T-cell (primary cell): ENCODE measurements at regions not wholly inside any gene's neighbourhood (a gene's known extent, or its start where the extent isn't known, plus 50 kb on each side); places are given as distances from the start of the nearest gene placed in this dataset.

ENCODE experiments used
- ATAC-seq, 4 experiments: fragments of 200-7000 bp in 3 of 4; fragments of 150-1000 bp in 1 of 4; cut with Tn5 transposase; replicated peaks in 1 of 4; 1 replicate in 3 of 4; 2 replicates in 1 of 4; pipeline ENCODE4 v1.10.0; 2021; ENCODE audit warnings: moderate library complexity in 3 of 4, mild to moderate bottlenecking in 2 of 4, moderate number of reproducible peaks in 1 of 4
- CTCF ChIA-PET, 2 donors: fragments of 300-600 bp; sonication (Branson Sonifier 250); formaldehyde crosslinking; loops; one replicate each; lab custom pipeline; 2022; ENCODE audit warnings: antibody characterized with exemption in 2 of 2; lab: Charles Lee
- POLR2A ChIA-PET, 2 donors: fragments of 300-600 bp; sonication (Branson Sonifier 250); formaldehyde crosslinking; loops; one replicate each; lab custom pipeline; 2022; ENCODE audit warnings: antibody characterized with exemption in 2 of 2; lab: Charles Lee
- DNase-seq, 35 experiments: peaks; one replicate each; pipeline versions ENCODE4 v3.0.0 to v3.0.0-alpha.2; 2013 to 2023
- H3K27ac ChIP-seq: one replicate; pipeline ENCODE4 v1.5.1; 2013; ENCODE audit warnings: low read length
- H3K27me3 ChIP-seq, 2 experiments: replicated peaks in 1 of 2; 1 replicate in 1 of 2; 2 replicates in 1 of 2; pipeline versions ENCODE4 v1.6.1 to v1.7.0; 2013; ENCODE audit warnings: low read length in 1 of 2, mixed read lengths in 1 of 2; ENCODE audit not compliant: control insufficient read depth in 2 of 2, insufficient read depth in 2 of 2; ENCODE audit errors: extremely low read depth in 1 of 2
- H3K36me3 ChIP-seq, 2 donors: 1 replicate in 1 of 2; 2 replicates in 1 of 2; pipeline versions ENCODE4 v1.6.1 to v1.7.0; 2013; ENCODE audit warnings: low read length in 1 of 2; ENCODE audit not compliant: control insufficient read depth in 2 of 2, insufficient read depth in 1 of 2; ENCODE audit errors: extremely low read depth in 1 of 2
- H3K4me1 ChIP-seq, 2 experiments: 1 replicate in 1 of 2; 2 replicates in 1 of 2; pipeline versions ENCODE4 v1.6.1 to v1.7.0; 2013; ENCODE audit warnings: low read length in 2 of 2, mixed read lengths in 1 of 2; ENCODE audit not compliant: insufficient read depth in 2 of 2, control insufficient read depth in 1 of 2; ENCODE audit errors: extremely low read depth in 1 of 2
- H3K4me3 ChIP-seq, 2 donors: 1 replicate in 1 of 2; 2 replicates in 1 of 2; pipeline versions ENCODE4 v1.5.1 to v1.7.0; 2013; ENCODE audit warnings: mild to moderate bottlenecking in 2 of 2, low read length in 1 of 2, moderate library complexity in 1 of 2; ENCODE audit not compliant: control insufficient read depth in 1 of 2; ENCODE audit errors: extremely low read depth in 1 of 2
- H3K9me3 ChIP-seq: 2 replicates; pipeline ENCODE4 v1.7.0; 2013
- H3K27ac Mint-ChIP-seq, 2 donors: one replicate each; pipeline ENCODE4 v1.8.0; 2020 to 2021; ENCODE audit warnings: mild to moderate bottlenecking in 2 of 2, mixed read lengths in 2 of 2
- H3K27me3 Mint-ChIP-seq, 2 donors: one replicate each; pipeline ENCODE4 v1.8.0; 2021 to 2022; ENCODE audit warnings: mixed read lengths in 2 of 2
- H3K36me3 Mint-ChIP-seq: one replicate; pipeline ENCODE4 v1.8.0; 2021; ENCODE audit warnings: mixed read lengths
- H3K4me1 Mint-ChIP-seq, 3 donors: one replicate each; pipeline ENCODE4 v1.8.0; 2020 to 2022; ENCODE audit warnings: mixed read lengths in 3 of 3, mild to moderate bottlenecking in 1 of 3
- H3K4me3 Mint-ChIP-seq, 3 donors: one replicate each; pipeline ENCODE4 v1.8.0; 2020 to 2022; ENCODE audit warnings: mild to moderate bottlenecking in 3 of 3, mixed read lengths in 3 of 3, moderate library complexity in 3 of 3
- H3K9me3 Mint-ChIP-seq, 3 donors: one replicate each; pipeline ENCODE4 v1.8.0; 2020 to 2022; ENCODE audit warnings: mixed read lengths in 3 of 3
- whole genome bisulfite sequencing: methylation state at CpG from one replicate; pipeline ENCODE4 v1.1.5; 2013; ENCODE audit warnings: missing lambda C conversion rate; ENCODE audit not compliant: insufficient coverage; 5-methylcytosine and 5-hydroxymethylcytosine counted together

GRCh38 chr6:169904051-169904922 is 152.9 kb downstream of the ERMARD start:
- ChIA-PET POLR2A (no interaction called here), CTCF (no interaction called here)
- H3K4me1 ChIP-seq, result no peaks in the 10 kb centered on the region
- no peaks in the 10 kb centered on the region for H3K9me3 Mint-ChIP-seq
- H3K4me3 ChIP-seq, result no peak overlapping the region
- H3K9me3 ChIP-seq, result no peaks in the 10 kb centered on the region
- no peak for ATAC-seq
- no peak overlapping the region for H3K4me3 Mint-ChIP-seq
- H3K36me3 ChIP-seq, result no peaks in the 10 kb centered on the region
- H3K36me3 Mint-ChIP-seq, result no peaks in the 10 kb centered on the region
- no peak overlapping the region for H3K27ac ChIP-seq
- no peaks in the 10 kb centered on the region for H3K4me1 Mint-ChIP-seq
- no peak for DNase-seq
- peaks cover 0 to 41% of the 10 kb centered on the region in 2 experiments for H3K27me3 ChIP-seq
- H3K27me3 Mint-ChIP-seq, result peaks cover 4 to 11% of the 10 kb centered on the region in 2 donors
- WGBS, result 87% methylated on average over 11 of the region's 18 CpGs
- no peak overlapping the region for H3K27ac Mint-ChIP-seq

GRCh38 chr6:169903122-169903521 is 151.7 kb downstream of the ERMARD start:
- H3K9me3 Mint-ChIP-seq, result peaks cover 0 to 4% (median 0%) of the 10 kb centered on the region in 3 donors
- H3K27ac Mint-ChIP-seq, result no peak overlapping the region
- H3K4me1 Mint-ChIP-seq, result no peaks in the 10 kb centered on the region
- no peak for DNase-seq
- Histone ChIP-seq H3K27ac (no peak overlapping the region), H3K36me3 (no peaks in the 10 kb centered on the region), H3K9me3 (no peaks in the 10 kb centered on the region), H3K4me1 (no peaks in the 10 kb centered on the region), H3K27me3 (peaks cover 0 to 37% of the 10 kb centered on the region in 2 experiments), H3K4me3 (no peak overlapping the region)
- CTCF ChIA-PET, result no interaction called here
- H3K27me3 Mint-ChIP-seq, result peaks cover 7 to 18% of the 10 kb centered on the region in 2 donors
- ATAC-seq, result no peak
- no peaks in the 10 kb centered on the region for H3K36me3 Mint-ChIP-seq
- no peak overlapping the region for H3K4me3 Mint-ChIP-seq
- 95% methylated on average over 18 of the region's 18 CpGs for WGBS
- POLR2A ChIA-PET, result no interaction called here

- no peaks in the 10 kb centered on the region for H3K36me3 Mint-ChIP-seq
- no peaks in the 10 kb centered on the region for H3K9me3 ChIP-seq
- no peaks in the 10 kb centered on the region for H3K4me1 Mint-ChIP-seq
- POLR2A ChIA-PET, result no interaction called here
- no peak for DNase-seq
- H3K36me3 ChIP-seq, result no peaks in the 10 kb centered on the region
- H3K9me3 Mint-ChIP-seq, result peaks cover 0 to 4% (median 0%) of the 10 kb centered on the region in 3 donors
- ATAC-seq, result no peak
- CTCF ChIA-PET, result no interaction called here
- H3K27me3 ChIP-seq, result peaks cover 0 to 39% of the 10 kb centered on the region in 2 experiments
- 83% methylated on average over 7 of the region's 10 CpGs for WGBS
- H3K27me3 Mint-ChIP-seq, result peaks cover 7 to 21% of the 10 kb centered on the region in 2 donors
- no peaks in the 10 kb centered on the region for H3K4me1 ChIP-seq
- no peak overlapping the region for H3K27ac Mint-ChIP-seq
- no peak overlapping the region for H3K27ac ChIP-seq
- no peak overlapping the region for H3K4me3 ChIP-seq
- H3K4me3 Mint-ChIP-seq, result no peak overlapping the region
Observed at GRCh38 chr6:169902604-169903003, 151.2 kb downstream of the ERMARD start.

GRCh38 chr6:169902070-169902469 is 150.6 kb downstream of the ERMARD start:
- ChIA-PET CTCF (no interaction called here), POLR2A (no interaction called here)
- no peak overlapping the region for H3K4me3 Mint-ChIP-seq
- H3K27ac Mint-ChIP-seq, result no peak overlapping the region
- H3K4me1 ChIP-seq, result no peaks in the 10 kb centered on the region
- no peaks in the 10 kb centered on the region for H3K4me1 Mint-ChIP-seq
- peaks cover 0 to 4% (median 0%) of the 10 kb centered on the region in 3 donors for H3K9me3 Mint-ChIP-seq
- ATAC-seq (no peak), DNase-seq (no peak)
- no peaks in the 10 kb centered on the region for H3K36me3 ChIP-seq
- no peaks in the 10 kb centered on the region for H3K36me3 Mint-ChIP-seq
- no peak overlapping the region for H3K4me3 ChIP-seq
- no peak overlapping the region for H3K27ac ChIP-seq
- H3K27me3 ChIP-seq, result peaks cover 0 to 42% of the 10 kb centered on the region in 2 experiments
- H3K9me3 ChIP-seq, result no peaks in the 10 kb centered on the region
- WGBS, result 100% methylated on average over 2 of the region's 2 CpGs
- H3K27me3 Mint-ChIP-seq, result peaks cover 7 to 20% of the 10 kb centered on the region in 2 donors

- WGBS, result 89% methylated on average over 20 of the region's 24 CpGs
- Histone ChIP-seq H3K27me3 (peaks cover 0 to 29% of the 10 kb centered on the region in 2 experiments), H3K4me1 (no peaks in the 10 kb centered on the region), H3K4me3 (no peak overlapping the region), H3K9me3 (no peaks in the 10 kb centered on the region), H3K27ac (no peak overlapping the region), H3K36me3 (no peaks in the 10 kb centered on the region)
- Mint-ChIP-seq H3K36me3 (no peaks in the 10 kb centered on the region), H3K4me3 (no peak overlapping the region), H3K27me3 (peaks cover 6 to 20% of the 10 kb centered on the region in 2 donors), H3K4me1 (no peaks in the 10 kb centered on the region), H3K9me3 (peaks cover 0 to 4% (median 0%) of the 10 kb centered on the region in 3 donors), H3K27ac (no peak overlapping the region)
- no peak for DNase-seq
- POLR2A ChIA-PET, result no interaction called here
- CTCF ChIA-PET, result no interaction called here
- no peak for ATAC-seq
Observed at GRCh38 chr6:169899481-169900145, 148.2 kb downstream of the ERMARD start.

- Mint-ChIP-seq H3K9me3 (peaks cover 0 to 4% (median 0%) of the 10 kb centered on the region in 3 donors), H3K27ac (no peak overlapping the region), H3K4me1 (no peaks in the 10 kb centered on the region), H3K27me3 (peaks cover 4 to 20% of the 10 kb centered on the region in 2 donors), H3K36me3 (no peaks in the 10 kb centered on the region), H3K4me3 (no peak overlapping the region)
- no peaks in the 10 kb centered on the region for H3K9me3 ChIP-seq
- 88% methylated on average over 34 of the region's 35 CpGs for WGBS
- no peak overlapping the region for H3K4me3 ChIP-seq
- DNase-seq (no peak), ATAC-seq (no peak)
- H3K27me3 ChIP-seq, result peaks cover 0 to 26% of the 10 kb centered on the region in 2 experiments
- POLR2A ChIA-PET, result no interaction called here
- CTCF ChIA-PET, result no interaction called here
- no peaks in the 10 kb centered on the region for H3K4me1 ChIP-seq
- H3K27ac ChIP-seq, result no peak overlapping the region
- no peaks in the 10 kb centered on the region for H3K36me3 ChIP-seq
Observed at GRCh38 chr6:169898788-169899480, 147.5 kb downstream of the ERMARD start.
